ACC112 (cell line): ENCODE measurements at regions not wholly inside any gene's neighbourhood (a gene's known extent, or its start where the extent isn't known, plus 50 kb on each side); places are given as distances from the start of the nearest gene placed in this dataset.
"Not testable (repeated sequence)": the region's sequence is repeated elsewhere in the genome, so short reads cannot be mapped to it uniquely, and the experiment has no call there.

ENCODE experiments used
- H2AFZ ChIP-seq: fragments of 200-600 bp; sonication (generic); one replicate; pipeline ENCODE4 v1.6.0; 2017; ENCODE audit warnings: antibody characterized with exemption, low read length; ENCODE audit not compliant: unreplicated experiment
- H3K27ac ChIP-seq: fragments of 200-600 bp; sonication (generic); 2 replicates; pipeline ENCODE4 v1.5.1; 2014; ENCODE audit warnings: low read depth, mild to moderate bottlenecking, antibody characterized with exemption, low read length, moderate library complexity
- H3K27me3 ChIP-seq: fragments of 200-600 bp; sonication (generic); 2 replicates; pipeline ENCODE4 v1.6.1; 2014; ENCODE audit warnings: mild to moderate bottlenecking, antibody characterized with exemption, low read length, moderate library complexity, mixed read lengths; ENCODE audit not compliant: insufficient read depth
- H3K36me3 ChIP-seq: fragments of 200-600 bp; sonication (generic); 2 replicates; pipeline ENCODE4 v1.6.1; 2016; ENCODE audit warnings: mild to moderate bottlenecking, antibody characterized with exemption, low read length, moderate library complexity, mixed read lengths; ENCODE audit not compliant: insufficient read depth
- H3K4me1 ChIP-seq: fragments of 200-600 bp; sonication (generic); one replicate; pipeline ENCODE4 v1.6.1; 2016; ENCODE audit warnings: low read length, mixed read lengths; ENCODE audit not compliant: insufficient read depth, unreplicated experiment, control insufficient read depth
- H3K4me3 ChIP-seq: fragments of 200-600 bp; sonication (generic); 2 replicates; pipeline ENCODE4 v1.5.1; 2014; ENCODE audit warnings: mild to moderate bottlenecking, low read depth, low read length
- H3K79me2 ChIP-seq: fragments of 200-600 bp; sonication (generic); one replicate; pipeline ENCODE4 v1.6.0; 2016; ENCODE audit warnings: low read length; ENCODE audit not compliant: control insufficient read depth, unreplicated experiment, insufficient read depth

DNA sequence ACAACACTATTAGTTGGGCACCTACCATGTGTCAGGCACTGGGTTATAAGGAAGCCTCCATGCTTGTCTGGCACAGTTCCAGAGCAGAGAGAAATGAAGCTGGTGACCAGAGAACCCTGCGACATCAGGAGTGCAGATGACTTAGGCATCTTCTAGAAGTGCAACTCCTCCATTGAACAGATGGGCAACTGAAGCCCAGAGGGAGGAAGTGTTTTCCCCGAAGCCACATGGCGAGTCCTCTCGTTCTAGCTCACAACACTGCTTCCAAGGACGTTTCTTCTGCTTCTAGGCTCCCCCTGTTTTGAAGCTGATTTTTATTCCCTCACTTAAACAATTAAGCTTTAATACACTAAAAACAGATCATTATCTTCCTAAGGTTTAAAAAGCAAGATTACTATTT is 109.8 kb upstream of the SYT13 start:
- no peak overlapping the region for H3K27ac ChIP-seq
- no peak overlapping the region for H2AFZ ChIP-seq
- no peaks in the 10 kb centered on the region for H3K36me3 ChIP-seq
- H3K4me3 ChIP-seq: no peak overlapping the region
- no peaks in the 10 kb centered on the region for H3K79me2 ChIP-seq
- H3K27me3 ChIP-seq: no peaks in the 10 kb centered on the region
- H3K4me1 ChIP-seq: peaks cover 17% of the 10 kb centered on the region

DNA sequence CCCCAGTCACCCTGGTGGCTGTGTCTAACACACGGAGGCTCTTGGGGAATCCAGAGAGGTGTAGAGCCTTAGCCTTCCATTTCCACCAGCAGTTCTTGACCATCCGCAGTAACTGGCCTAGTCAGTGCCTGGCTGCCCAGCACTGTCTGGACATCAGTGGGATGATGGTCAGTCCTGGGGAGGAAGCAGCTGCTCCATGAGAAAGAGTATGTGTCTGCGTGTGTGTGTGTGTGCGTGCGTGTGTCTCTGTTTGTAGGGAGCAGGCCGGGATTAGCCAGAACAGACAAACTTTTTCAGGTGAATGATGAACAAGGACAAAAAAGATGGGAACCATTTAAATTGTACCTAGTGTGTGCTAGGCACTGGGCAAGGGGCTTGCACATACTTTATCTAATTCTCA is 109.3 kb upstream of the SYT13 start:
- Histone ChIP-seq H3K4me3 (no peak overlapping the region), H3K4me1 (peaks cover 11% of the 10 kb centered on the region), H3K36me3 (no peaks in the 10 kb centered on the region), H3K79me2 (no peaks in the 10 kb centered on the region), H2AFZ (no peak overlapping the region), H3K27me3 (no peaks in the 10 kb centered on the region), H3K27ac (no peak overlapping the region)

- H3K36me3 ChIP-seq: no peaks in the 10 kb centered on the region
- H3K27ac ChIP-seq: no peak overlapping the region
- H3K79me2 ChIP-seq: no peaks in the 10 kb centered on the region
- H2AFZ ChIP-seq: no peak overlapping the region
- no peaks in the 10 kb centered on the region for H3K27me3 ChIP-seq
- H3K4me1 ChIP-seq: peaks cover 2% of the 10 kb centered on the region
- H3K4me3 ChIP-seq: no peak overlapping the region
These were observed 108.3 kb upstream of the SYT13 start for GRCh38 chr11:45394294-45395085.

DNA sequence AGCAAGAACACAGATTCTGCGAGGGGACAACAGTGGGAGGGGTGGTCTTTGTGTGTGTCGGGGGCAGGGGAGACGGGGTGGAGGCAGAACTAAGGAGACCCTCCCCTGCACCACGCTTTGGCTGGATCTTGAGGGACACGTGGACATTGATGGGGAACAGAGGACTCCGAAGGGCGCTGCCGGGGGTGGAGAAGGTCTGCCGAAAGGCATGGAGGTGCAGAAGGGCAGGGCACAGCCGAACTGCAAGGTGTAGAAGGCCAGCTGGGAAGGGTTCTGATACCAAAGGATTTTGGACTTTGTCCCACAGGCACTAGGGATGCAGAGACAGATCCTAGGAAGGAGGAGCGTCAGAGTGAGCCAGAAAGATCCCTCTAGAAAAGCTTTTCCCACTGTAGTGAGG is 107.7 kb upstream of the SYT13 start:
- H3K4me1 ChIP-seq: no peaks in the 10 kb centered on the region
- H2AFZ ChIP-seq: no peak overlapping the region
- H3K27me3 ChIP-seq: no peaks in the 10 kb centered on the region

GRCh38 chr11:45393334-45393733 is 107.2 kb upstream of the SYT13 start:
- Histone ChIP-seq H2AFZ (no peak overlapping the region), H3K27me3 (no peaks in the 10 kb centered on the region), H3K4me1 (no peaks in the 10 kb centered on the region), H3K36me3 (no peaks in the 10 kb centered on the region), H3K27ac (no peak overlapping the region), H3K4me3 (no peak overlapping the region), H3K79me2 (no peaks in the 10 kb centered on the region)

More for the DNA sequence above, 107.7 kb upstream of the SYT13 start:
- no peaks in the 10 kb centered on the region for H3K36me3 ChIP-seq
- H3K27ac ChIP-seq: no peak overlapping the region
- no peaks in the 10 kb centered on the region for H3K79me2 ChIP-seq
- no peak overlapping the region for H3K4me3 ChIP-seq

DNA sequence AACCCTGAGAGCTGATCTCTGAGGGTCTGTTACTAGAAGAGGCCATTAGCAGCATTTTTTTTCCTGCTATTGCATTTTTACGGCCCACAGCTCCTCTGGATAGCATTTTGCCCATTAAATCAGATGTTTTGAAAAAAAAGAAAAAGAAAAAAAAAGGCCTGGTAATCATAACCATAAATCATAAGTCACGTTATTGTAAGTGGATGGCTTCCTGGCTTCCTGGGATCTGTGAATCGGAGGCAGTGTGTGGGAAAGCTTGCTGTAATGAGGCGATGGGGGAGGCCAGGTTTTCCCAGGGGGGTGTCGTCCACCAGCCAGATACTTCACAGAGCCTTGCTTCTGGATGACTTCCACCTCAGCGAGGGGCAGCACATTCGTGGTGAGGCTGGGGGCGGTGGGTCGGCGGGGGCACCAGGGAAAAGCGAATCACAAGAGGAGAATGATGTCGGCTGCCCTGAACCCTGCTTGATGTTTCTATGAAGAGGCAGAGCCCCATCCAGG is 106.5 kb upstream of the SYT13 start:
- Histone ChIP-seq H3K36me3 (no peaks in the 10 kb centered on the region), H3K4me1 (no peaks in the 10 kb centered on the region), H2AFZ (no peak overlapping the region), H3K27me3 (peaks cover 5% of the 10 kb centered on the region; the same call in 1 of the 2 replicates), H3K79me2 (no peaks in the 10 kb centered on the region), H3K4me3 (no peak overlapping the region), H3K27ac (no peak overlapping the region)

DNA sequence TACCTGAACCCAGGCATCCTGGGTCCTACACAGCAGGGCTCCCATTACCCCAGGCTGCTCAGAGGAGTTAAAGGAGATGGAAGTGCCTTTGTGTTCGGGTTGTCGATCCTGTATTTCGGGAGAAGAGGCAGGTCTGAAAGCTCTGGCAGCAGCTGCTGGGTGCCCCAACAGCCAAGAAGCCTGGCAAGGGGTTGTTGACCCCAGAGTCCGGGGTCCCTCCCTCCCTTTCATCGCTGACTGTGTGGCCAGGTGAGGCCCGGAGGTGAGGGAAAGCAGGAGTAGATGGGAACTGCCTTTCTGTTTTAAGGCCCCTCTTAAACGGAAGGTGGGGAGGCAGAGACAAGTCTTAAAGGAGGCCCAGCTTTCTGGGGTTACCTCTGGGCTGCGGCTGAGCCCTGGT is 106.0 kb upstream of the SYT13 start:
- Histone ChIP-seq H2AFZ (no peak overlapping the region), H3K36me3 (no peaks in the 10 kb centered on the region), H3K4me3 (no peak overlapping the region), H3K4me1 (no peaks in the 10 kb centered on the region), H3K79me2 (no peaks in the 10 kb centered on the region), H3K27me3 (peaks cover 9% of the 10 kb centered on the region; the same call in 1 of the 2 replicates), H3K27ac (no peak overlapping the region)

- Histone ChIP-seq H3K27me3 (peaks cover 12% of the 10 kb centered on the region), H3K4me1 (no peaks in the 10 kb centered on the region)
These were observed 105.2 kb upstream of the SYT13 start for GRCh38 chr11:45391168-45391850.

DNA sequence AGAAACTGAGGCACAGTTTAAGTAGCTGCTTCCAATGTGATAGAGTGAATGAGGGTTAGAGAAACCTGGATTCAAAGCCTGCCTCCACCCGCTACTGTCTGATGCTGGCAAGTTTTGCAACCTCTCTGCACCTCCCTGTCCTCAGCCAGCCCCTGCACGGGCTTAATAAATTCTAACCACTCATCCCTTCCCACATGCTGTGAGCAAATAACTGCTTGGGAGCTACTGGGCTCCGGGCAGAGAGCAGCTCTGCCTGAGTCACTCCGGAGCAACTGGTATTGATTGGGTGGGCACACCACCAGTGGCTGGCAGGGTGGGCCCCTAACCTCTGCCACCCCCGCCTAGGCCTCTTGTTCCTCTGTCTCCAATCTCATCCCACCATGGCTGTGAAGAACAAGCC is 104.3 kb upstream of the SYT13 start:
- Histone ChIP-seq H2AFZ (no peak overlapping the region), H3K36me3 (no peaks in the 10 kb centered on the region), H3K79me2 (no peaks in the 10 kb centered on the region), H3K27me3 (peaks cover 12% of the 10 kb centered on the region), H3K4me1 (no peaks in the 10 kb centered on the region), H3K27ac (no peak overlapping the region), H3K4me3 (no peak overlapping the region)

More at GRCh38 chr11:45391168-45391850, 105.2 kb upstream of the SYT13 start:
- Histone ChIP-seq H2AFZ (no peak overlapping the region), H3K36me3 (no peaks in the 10 kb centered on the region), H3K27ac (no peak overlapping the region), H3K4me3 (no peak overlapping the region), H3K79me2 (no peaks in the 10 kb centered on the region)

- peaks cover 3% of the 10 kb centered on the region for H3K4me1 ChIP-seq
- no peaks in the 10 kb centered on the region for H3K79me2 ChIP-seq
- H3K4me3 ChIP-seq: no peak overlapping the region
- H3K27ac ChIP-seq: no peak overlapping the region
- peaks cover 12% of the 10 kb centered on the region for H3K27me3 ChIP-seq
- H2AFZ ChIP-seq: no peak overlapping the region
- H3K36me3 ChIP-seq: no peaks in the 10 kb centered on the region
These were observed 102.3 kb upstream of the SYT13 start for GRCh38 chr11:45388472-45388871.

DNA sequence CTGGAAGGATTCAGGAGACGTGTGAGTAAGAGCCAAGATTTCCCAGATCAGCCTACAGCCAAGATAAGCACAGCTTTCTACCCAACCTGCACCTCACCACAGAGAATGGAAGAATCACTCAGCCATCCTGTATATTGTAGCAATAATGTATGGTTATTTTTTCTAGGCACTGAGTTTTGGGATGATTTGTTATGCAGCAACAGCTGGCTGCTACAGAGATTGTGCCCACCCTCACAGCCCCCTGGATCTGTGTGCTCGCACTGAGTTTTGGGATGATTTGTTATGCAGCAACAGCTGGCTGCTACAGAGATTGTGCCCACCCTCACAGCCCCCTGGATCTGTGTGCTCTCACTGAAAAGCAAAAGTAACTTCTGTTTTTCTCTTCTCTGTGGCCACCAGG is 101.7 kb upstream of the SYT13 start:
- not testable (repeated sequence) for H3K36me3 ChIP-seq, H3K4me1 ChIP-seq, H2AFZ ChIP-seq, H3K4me3 ChIP-seq, H3K79me2 ChIP-seq, H3K27ac ChIP-seq
- H3K27me3 ChIP-seq: peaks cover 12% of the 10 kb centered on the region
